HG02678 (cell line): ENCODE measurements at regions not wholly inside any gene's neighbourhood (a gene's known extent, or its start where the extent isn't known, plus 50 kb on each side); places are given as distances from the start of the nearest gene placed in this dataset.
"Not testable (repeated sequence)": the region's sequence is repeated elsewhere in the genome, so short reads cannot be mapped to it uniquely, and the experiment has no call there.

Experiments
- ATAC-seq: cut with Tn5 transposase; IDR thresholded peaks from one replicate; pipeline ENCODE4 v1.9.1; 2021; ENCODE audit warnings: mild to moderate bottlenecking, moderate library complexity; ENCODE audit not compliant: unreplicated experiment

DNA sequence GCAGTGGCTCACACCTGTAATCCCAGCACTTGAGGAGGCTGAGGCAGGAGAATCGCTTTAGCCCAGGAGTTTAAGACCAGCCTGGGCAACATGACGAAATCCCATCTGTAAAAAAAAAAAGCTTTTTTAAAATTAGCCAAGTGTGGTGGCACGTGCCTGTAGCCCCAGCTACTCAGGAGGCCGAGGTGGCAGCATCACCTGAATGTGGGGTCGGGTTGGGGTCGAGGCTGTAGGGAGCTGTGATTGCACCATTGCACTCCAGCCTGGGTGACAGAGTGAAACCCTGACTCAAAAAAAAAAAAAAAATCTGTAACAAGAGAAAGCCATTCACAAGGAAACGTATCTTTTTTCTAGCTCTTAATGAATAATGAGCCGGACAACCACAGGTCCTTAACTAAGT is 74.7 kb upstream of the DLG1 start:
- ATAC-seq = no peak

DNA sequence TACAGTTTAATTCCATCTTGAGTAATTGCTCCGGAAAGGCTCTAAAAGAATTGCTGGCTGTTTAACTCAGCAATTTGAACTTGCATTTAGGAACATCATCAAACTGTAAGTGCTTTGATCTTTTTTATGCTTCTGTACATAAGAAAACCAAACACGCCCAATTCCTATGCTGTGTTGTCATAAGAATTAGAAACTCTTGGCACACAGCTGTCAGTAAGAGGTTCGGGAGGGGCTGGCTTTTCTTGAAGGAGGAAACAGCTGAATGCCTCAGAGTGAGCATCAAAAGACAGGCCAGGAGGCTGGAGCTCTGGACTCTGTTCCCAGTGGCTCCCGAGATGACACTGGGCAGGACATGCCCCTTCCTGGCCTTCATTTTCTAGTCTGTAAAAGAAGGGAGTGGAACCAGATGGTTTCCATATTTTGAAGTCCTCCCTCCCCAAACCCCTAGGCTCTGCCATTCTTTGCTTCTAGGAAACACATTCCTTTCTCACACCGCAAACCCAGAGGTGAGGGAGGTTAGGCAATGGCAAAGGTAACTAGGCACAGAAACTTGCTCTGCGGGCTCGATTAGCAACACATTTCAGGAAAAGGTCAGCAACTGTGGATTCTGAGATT is 73.7 kb upstream of the DLG1 start:
- ATAC-seq = no peak

DNA sequence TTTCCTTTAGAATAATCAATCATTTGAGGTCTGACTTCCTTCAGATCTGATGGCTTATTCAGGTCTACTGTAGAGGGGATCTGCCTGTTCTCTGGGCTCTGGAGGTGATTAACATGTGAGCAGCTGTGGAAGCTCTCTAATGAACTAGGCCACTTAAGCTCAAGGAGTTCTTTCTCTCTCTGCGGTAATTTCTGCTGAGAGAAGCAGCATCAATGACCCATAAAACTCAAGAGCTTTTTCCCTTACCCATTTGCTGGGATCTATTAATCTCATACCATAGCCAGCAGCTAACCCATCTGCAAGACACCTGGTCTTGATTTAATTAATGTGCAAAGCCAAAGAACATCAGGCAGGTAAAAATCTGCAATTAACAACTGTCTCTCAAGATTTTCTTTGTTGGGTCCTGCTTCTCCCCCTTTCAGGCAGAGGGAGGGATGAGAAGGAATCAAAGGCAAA is 73.2 kb upstream of the DLG1 start:
- no peak for ATAC-seq

DNA sequence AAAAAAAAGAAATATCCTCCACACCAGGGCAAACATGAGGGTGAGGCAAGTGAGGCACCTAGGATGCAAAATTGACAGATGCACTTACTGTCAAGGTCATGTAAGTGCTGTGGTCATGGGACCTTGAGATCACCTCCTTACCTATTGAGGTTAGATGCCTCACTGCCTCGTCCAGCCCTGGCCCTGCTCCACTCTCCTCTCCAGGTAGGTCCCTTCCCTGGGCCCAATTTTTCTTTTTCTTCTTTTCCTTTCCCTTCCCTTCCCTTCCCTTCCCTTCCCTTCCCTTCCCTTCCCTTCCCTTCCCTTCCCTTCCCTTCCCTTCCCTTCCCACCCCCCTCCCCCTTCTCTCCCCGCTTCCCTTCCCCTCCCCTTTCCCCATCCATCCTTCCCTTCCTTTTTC is 71.1 kb upstream of the DLG1 start:
- ATAC-seq = no peak

DNA sequence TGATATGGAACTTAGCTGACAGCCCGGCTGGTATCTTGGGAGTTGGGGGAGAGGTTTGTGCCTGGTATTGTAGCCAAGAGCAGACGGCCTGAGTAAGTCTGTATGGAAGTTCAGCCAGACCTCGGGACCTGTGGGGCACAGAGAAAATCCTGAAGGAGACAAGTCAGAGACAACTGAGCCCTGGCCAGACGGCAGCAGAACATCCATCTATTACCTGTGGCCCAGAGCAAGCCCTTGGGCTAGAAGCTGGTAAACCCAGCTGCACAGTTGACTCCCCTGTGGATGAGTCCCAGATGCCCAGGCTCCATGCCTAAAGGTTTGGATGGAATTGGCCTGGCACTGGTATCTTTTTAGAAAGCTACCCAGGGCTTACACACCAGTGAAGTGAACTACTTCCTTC is 70.4 kb upstream of the DLG1 start:
- no peak for ATAC-seq

DNA sequence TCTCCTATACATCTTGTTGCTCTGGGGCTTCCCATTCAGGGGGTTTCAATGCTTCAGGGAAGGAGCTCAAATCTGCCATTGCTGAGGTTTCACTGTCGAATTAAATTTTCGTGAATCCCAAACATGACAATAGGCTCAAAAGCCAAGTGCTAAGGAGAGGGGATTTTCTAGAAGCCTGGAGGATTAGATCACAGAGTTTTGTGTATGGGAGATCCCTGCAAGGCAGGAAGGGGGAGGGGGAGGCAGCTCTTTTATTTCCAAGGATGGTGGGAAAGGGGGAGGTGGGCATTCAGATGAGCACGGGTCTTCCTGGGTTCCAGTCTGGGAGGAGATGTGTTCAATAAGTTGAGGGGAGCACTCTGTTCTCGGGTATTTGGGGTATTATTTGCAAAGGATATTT is 69.9 kb upstream of the DLG1 start:
- no peak for ATAC-seq

DNA sequence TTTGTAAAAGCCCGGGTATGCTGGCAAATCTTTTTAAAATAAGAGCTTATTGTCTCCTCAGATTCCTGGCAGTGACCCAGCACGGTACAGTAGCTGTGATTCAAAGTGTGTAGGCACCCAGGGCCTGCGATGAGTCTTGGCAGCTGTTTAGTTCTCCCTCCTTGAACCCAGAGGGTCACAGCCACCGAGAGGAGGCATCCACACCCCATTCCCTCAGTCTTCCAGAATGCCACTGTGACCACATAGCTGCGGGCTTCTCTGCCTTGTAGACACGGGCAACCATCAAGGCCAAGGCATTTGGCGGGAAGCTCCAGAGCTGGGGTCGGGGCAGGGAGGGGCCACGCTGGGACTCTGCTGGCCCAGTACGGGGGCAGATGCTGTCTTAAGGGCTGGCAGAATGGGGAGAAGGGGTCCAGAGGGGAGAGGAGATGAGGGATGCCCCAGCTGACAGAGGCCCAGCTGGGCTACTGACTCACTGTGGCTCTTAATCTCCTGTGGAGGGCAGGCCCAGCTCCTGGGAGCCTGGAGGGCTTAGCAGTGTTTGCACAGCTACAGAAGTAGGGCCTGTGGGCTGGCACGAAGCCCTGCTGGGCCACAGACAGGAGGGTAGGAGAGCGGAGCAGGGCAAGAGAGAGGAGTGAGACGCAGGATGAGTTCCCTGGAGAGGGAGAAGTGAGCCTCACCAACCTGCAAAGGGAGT is 68.8 kb upstream of the DLG1 start:
- ATAC-seq = no peak

DNA sequence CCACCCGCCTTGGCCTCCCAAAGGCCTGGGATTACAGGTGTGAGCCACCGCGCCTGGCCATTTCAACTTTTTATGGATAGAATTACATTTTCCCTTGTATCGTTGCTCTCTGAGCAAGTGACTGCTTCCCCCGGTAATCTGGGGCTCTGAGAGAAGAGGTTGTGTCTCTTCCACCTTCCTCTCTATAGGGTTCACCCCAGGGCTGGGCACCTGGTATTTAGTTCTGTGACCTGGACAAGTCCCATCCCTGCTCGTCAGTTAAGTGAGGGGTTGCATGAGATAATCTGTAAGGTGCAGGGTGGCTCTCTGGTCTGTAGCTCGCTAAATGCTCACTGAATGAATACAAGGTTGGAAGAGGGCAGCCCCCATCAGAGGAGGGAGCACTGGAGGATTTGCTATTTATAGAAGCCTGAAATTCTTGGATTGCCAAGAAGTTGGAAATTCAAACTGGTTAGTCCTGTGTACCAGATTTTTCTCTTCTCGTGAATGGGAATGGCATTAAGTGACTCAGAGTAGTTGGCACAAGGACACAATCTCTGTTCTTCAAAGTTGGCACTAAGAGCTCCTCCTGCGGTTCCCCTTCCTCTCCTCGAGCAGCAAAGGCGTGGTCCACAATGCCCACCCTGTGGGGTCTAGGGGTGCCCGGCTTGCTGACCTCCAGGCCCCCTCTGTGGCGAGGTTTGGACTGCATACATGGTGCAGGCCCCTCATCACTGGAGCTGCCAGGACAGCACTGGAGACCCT is 68.1 kb upstream of the DLG1 start:
- no peak for ATAC-seq

DNA sequence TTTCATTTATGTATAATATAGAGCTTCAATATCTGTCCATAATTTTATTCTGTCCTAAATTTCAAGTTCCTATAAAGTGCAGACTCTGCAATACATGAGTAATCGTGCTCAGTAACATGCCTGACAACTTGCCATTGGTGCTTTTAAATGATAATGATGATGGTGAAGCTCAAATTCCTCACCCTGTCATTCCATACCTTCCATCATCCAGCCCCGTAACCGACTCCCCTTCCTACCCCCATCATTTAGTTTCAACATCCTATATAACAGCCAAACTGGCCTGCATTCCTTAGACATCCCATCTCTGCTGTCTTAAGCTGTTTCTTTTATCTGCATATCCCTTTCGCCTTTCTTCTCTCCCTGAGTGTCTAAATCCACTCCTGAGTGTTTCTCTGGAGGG is 67.2 kb upstream of the DLG1 start:
- ATAC-seq = no peak

DNA sequence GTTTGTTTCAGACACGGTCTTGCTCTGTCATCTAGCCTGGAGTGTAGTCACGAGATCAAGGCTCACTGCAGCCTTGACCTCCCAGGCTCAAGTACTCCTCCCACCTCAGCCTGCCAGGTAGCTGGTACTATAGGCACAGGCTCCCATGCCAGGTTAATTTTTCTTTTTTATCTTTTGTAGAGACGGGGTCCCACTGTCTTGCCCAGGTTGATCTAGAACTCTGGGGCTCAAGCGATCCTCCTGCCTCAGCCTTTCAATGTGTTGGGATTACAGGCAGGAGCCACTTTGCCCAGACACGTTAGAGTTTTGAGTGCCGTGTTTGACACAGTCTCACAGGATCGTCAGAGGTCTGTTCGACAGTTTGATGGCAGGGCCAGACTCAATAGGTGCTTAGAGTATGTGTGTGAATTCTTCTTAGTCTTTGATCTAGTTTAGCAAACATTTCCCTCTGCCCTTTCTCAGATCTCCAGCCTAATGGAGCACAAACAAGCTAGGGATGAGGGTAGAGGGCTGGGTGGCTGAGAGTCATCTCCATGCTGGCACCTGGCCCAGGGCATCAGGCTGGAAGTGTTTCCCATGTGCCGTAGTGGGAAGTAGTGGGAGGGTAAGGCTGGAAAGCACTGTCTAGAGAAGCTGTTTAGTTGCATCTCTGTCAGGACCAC is 66.1 kb upstream of the DLG1 start:
- ATAC-seq = no peak

DNA sequence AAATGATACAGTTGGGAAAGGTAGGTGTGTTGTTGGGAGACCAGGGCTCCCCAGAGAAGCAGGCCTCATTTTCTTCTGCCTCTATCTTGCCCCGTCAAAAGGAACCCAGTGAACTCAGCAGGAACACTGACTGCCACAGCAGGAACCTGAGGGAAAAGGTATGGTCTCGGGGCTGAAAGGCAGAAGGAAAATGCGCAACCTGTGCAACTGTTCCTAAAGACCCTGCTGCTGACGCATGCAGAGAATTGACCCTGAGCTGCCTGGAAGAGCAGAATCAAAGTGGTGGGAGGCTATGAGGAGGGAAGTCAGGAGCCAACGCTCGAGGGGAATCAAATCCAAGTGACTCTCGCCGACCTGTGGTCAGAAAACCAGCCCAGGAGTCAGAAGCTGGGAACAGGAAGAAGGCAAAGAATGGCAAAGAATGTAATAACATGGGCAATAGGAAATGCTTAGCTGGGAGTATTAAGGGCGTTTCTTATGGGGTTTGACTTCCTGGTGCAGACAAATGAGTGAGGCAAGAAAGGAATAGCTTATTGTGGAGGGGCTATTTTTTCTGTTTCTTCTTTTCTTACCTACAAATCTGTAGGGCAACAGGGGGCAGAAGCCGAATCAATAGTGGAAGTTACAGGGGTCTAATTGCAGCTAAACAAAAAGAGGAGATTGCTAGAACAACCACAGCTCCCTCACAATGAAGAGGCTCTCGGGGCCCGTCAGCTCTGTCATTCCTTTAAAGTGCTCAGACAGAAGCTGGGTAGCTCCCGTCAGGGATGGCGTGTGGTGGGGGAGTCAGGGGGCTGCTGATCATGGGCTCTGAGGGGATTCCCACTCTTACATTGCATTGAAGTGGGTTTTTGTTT is 65.4 kb upstream of the DLG1 start:
- no peak for ATAC-seq

DNA sequence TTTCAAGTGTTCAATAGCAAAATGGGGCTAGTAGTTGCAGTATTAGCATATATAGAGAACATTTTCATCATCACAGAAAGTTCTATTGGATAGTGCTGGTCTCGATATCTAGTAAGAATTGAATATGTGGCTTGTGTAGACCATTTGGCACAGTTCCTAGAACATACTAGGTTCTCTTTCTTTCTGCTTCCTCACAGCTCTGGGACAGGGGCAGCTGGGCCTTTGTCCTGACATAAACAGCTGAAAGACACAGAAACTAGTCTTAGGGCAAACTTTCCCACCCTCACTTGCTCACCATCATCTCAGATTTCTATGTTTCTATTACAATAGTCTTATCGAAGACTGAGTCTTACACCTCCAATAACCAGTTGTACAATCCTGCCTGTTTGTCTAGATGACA is 63.7 kb upstream of the DLG1 start:
- ATAC-seq = no peak

DNA sequence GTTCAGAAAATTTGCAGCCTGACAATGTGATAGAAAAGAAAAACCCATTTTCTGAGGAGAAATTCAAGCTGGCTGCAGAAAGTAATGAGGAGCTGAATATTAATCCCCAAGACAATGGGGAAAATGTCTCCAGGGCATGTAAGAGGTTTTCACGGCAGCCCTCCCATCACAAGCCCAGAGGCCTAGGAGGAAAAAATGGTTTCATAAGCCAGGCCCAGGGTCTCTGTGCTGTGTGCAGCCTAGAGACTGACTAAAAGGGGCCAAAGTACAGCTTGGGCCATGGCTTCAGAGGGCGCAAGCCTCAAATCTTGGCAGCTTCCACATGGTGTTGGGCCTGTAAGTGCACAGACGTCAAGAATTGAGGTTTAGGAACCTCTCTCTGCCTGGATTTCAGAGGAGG is 61.7 kb upstream of the DLG1 start:
- ATAC-seq = not testable (repeated sequence)

DNA sequence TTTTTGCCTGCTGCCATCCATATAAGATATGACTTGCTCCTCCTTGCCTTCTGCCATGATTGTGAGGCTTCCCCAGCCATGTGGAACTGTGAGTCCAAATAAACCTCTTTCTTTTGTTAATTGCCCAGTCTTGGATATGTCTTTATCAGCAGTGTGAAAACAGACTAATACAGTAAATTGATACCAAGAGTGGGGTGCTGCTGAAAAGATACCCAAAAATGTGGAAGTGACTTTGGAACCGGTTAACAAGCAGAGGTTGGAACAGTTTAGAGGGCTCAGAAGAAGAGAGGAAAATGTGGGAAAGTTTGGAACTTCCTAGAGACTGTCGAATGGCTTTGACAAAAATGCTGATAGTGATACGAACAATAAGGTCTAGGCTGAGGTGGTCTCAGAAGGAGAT is 61.1 kb upstream of the DLG1 start:
- ATAC-seq = not testable (repeated sequence)

DNA sequence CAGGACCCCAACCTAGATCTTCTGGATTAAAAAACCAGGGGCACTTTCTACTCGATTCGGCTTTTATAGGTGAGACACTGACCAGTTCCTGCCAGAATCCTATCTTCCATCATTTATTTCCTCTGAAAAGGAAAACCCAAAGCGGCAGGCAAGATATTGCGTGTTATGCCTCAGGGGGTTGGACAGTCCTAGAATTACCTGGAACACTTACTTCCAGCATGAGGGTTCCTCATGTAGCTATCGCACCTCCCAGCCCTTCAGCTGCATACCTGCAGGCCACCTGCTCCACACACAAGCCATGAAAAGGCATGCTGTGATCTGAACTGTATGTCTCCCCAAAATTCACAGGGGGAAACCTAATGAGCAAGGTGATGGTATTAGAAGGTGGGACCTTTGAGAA is 58.3 kb upstream of the DLG1 start:
- no peak for ATAC-seq

DNA sequence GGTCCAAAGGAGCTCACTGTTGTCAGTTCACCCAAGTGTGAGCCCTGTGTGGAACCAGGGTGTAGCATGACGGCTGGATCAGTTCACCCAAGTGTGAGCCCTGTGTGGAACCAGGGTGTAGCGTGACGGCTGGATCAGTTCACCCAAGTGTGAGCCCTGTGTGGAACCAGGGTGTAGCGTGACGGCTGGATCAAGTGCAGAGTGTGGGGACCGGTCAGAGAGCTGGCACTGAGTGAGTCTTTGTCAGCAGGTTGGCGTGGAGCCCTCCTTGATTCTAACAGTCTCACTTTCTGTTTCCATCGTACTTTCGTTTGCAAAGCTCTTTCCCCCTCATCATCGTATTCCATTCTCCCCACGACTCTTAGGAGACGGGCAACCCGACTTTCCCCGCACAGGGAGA is 57.9 kb upstream of the DLG1 start:
- ATAC-seq = no peak

DNA sequence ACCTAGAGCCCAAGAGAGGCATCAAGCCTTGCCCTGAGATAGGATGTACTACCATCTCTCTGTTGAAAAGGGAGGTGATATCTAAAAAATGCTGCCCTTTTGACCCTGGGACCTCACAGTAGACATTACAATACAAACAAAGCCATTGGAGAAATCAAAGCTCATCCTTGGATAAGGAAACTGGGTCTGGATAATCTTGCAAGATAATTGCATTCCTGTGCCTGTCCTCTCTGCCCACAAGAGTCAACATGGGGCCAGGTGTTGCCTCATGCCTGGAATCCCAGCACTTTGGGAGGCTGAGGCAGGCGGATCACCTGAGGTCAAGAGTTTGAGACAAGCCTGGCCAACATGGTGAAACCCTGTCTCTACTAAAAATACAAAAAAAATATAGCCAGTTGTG is 57.3 kb upstream of the DLG1 start:
- ATAC-seq = no peak

DNA sequence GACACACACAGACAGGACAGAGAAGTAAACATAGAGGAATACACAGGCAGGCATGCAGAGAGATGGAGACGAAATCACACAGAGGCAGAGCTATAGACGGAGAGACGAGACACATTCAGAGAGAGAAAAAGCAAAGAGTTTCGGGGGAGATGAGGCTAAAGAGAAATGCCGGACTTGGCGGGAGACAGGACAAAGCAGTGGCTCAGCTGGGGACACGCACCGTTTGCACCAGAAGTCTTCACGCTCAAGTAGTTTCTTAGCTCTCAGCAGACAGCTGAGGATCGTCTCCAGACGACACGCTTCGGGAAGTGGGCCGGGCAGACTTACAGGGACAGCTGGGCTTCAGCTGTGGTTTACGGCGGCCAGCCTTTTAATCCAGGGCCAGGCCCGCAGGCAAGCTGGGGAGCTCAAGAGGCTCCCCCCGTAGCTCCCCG is 56.2 kb upstream of the DLG1 start:
- ATAC-seq = no peak

DNA sequence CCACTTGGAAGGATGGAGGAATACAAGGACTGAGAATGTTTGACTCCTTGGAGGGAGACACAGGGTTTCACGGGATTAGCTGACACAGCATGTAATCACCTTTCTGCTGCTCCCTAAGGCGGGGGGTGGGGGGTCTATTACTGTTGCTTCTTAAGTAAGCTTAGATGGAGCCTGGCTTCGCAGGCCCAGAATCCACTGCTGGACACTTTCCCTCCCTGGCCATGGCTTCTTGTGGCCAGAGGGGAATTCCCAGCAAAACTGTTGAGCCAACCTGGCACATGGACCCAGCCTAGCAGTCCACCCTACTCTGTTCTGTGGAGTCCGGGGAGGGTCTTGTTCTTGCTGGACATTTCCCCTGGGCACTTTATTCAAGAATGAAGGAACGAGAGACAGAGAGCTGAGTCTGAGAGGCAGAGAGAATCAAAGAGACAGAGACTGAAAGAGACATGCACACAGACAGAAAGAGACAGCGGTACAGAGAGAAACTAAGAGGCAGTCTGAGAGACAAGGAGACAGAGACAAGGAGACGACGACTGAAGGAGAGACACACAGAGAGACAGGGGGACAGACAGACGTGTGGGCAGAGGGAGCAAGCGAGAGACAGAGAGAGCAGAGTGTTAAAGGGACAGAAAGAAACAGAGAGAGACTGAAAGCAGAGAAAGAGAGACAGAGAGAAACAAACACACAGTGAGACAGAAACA is 55.6 kb upstream of the DLG1 start:
- no peak for ATAC-seq
